ENCODE measurements at regions not wholly inside any gene's neighbourhood (a gene's known extent, or its start where the extent isn't known, plus 50 kb on each side); places are given as distances from the start of the nearest gene placed in this dataset.
"Not testable (repeated sequence)": the region's sequence is repeated elsewhere in the genome, so short reads cannot be mapped to it uniquely, and the experiment has no call there.

DNA sequence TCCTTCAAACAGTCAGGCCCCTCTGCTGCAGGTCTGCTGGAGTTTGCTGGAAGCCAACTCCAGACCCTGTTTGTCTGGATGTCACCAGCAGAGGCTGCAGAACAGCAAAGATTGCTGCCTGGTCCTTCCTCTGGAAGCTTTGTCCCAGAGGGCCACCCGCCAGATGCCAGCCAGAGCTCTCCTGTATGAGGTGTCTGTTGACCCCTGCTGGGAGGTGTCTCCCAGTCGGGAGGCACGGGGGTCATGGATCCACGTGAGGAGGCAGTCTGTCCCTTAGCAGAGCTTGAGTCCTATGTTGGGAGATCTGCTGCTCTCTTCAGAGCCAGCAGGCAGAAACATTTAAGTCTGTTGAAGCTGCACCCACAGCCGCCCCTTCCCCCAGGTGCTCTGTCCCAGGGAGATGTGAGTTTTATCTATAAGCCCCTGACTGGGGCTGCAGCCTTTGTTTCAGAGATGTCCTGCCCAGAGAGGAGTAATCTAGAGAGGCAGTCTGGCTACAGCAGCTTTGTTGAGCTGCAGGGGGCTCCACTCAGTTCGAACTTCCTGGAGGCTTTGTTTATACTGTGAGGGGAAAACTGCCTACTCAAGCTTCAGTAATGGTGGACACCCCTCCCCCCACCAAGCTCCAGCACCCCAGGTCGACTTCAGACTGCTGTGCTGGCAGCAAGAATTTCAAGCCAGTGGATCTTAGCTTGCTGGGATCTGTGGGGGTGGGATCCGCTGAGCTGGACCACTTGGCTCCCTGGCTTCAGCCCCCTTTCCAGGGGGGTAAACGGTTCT lies 72.1 kb downstream of the OGFRL1 start:
- not testable (repeated sequence) for DNase-seq (ENCODE audit: low read depth); H3K4me3 ChIP-seq (ENCODE audit: low read length)

DNA sequence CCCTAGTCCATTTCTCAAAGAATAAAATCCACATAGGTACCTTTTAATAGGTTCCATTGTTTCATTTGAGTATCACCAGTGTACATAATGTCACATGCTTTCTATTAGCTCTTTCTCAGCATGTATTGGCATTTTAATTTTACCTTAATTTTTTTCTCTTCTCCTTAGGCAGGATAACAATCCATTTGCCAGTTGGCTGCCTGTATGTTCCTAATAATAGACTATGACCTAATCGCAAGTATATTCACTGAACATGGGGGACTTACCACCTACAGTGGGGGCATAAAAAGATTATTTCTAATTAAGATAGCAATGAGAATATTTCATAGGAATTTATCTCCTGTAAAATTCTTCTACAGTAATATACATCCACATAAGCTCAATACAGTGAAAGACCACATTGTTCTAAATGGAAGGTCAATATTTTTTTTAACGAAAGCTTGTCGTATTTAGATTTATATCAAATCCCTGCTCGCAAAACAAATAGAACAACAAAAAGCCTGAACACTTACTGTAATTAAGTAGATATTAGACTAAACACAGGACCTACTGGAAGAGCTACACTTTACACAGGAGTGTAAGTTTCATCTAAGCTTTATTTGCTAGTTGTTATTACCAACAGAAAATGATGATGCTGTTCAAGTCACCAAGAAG lies 76.4 kb downstream of the OGFRL1 start:
- peak; percentile 59 for DNase-seq (ENCODE audit: low read depth)
- TF ChIP-seq, protein P1, sequence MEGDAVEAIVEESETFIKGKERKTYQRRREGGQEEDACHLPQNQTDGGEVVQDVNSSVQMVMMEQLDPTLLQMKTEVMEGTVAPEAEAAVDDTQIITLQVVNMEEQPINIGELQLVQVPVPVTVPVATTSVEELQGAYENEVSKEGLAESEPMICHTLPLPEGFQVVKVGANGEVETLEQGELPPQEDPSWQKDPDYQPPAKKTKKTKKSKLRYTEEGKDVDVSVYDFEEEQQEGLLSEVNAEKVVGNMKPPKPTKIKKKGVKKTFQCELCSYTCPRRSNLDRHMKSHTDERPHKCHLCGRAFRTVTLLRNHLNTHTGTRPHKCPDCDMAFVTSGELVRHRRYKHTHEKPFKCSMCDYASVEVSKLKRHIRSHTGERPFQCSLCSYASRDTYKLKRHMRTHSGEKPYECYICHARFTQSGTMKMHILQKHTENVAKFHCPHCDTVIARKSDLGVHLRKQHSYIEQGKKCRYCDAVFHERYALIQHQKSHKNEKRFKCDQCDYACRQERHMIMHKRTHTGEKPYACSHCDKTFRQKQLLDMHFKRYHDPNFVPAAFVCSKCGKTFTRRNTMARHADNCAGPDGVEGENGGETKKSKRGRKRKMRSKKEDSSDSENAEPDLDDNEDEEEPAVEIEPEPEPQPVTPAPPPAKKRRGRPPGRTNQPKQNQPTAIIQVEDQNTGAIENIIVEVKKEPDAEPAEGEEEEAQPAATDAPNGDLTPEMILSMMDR (conservative IDR thresholded peaks at IDR 0.05; ENCODE audit: low read depth, low read length): no peak
- no peak overlapping the region for H3K4me3 ChIP-seq (ENCODE audit: low read length)

DNA sequence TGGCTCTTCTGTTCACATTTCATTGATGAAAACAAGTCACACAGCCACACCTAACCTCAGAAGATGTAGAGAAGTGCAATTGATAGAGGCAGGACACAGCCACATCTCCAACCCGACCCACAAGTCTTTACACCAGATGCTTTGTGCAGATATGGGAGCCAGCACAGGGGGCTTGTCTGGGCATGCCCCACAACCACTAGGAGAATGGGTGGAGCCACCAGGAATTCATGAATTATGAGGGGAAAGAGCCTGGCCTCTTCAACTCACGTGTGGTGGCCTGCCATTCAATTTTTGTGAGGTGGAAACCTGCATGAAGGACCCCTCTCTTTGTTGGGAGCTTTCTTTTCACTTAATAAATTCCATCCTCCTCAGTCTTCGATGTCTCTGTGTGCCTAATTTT lies 79.1 kb downstream of the OGFRL1 start:
- TF ChIP-seq, protein P1 (conservative IDR thresholded peaks at IDR 0.05; ENCODE audit: low read depth, low read length): no peak

DNA sequence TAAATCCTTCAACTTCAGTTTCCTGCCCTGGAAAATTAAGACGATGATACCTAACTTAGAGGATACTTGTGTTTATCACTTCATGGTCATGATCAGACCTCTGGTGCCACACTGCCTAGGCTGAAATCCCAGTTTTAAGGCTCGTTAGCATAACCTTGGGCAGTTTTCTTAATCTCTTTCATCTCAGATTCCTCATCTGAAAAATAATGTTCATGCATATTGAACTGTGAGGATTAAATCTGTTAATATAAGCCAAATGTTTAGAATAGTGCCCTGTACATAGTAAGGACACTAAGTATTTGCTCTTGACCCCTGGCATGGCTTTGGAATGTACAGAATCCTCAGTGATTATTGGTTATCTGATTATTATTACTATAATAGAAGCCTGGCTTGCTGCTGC lies 79.7 kb downstream of the OGFRL1 start:
- no peak for DNase-seq (ENCODE audit: low read depth)
- H3K4me3 ChIP-seq (ENCODE audit: low read length): no peak overlapping the region
- TF ChIP-seq, protein P1 (conservative IDR thresholded peaks at IDR 0.05; ENCODE audit: low read depth, low read length): no peak

More for the DNA sequence above, 79.1 kb downstream of the OGFRL1 start:
- no peak overlapping the region for H3K4me3 ChIP-seq (ENCODE audit: low read length)
- DNase-seq (ENCODE audit: low read depth): no peak

DNA sequence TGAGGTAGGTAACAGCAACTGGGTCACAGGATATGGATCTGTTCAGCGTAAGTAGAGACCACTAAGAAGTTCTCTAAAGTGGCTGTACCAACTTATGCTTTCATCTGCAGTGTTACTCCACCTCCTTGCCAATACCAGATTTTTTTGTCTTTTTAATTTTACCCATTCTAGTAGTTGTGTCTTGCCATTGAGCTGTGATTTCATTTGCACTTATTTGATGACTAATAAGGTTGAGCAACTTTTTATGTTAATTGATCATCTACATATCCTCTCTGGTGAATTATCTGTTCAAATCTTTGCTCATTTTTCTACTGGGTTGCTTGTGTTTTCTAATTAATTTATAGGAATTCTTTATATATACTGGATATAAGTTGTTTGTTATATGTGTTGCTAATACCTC lies 82.9 kb downstream of the OGFRL1 start:
- TF ChIP-seq, protein P1 (conservative IDR thresholded peaks at IDR 0.05; ENCODE audit: low read depth, low read length): no peak
- no peak overlapping the region for H3K4me3 ChIP-seq (ENCODE audit: low read length)
- no peak for DNase-seq (ENCODE audit: low read depth)

DNA sequence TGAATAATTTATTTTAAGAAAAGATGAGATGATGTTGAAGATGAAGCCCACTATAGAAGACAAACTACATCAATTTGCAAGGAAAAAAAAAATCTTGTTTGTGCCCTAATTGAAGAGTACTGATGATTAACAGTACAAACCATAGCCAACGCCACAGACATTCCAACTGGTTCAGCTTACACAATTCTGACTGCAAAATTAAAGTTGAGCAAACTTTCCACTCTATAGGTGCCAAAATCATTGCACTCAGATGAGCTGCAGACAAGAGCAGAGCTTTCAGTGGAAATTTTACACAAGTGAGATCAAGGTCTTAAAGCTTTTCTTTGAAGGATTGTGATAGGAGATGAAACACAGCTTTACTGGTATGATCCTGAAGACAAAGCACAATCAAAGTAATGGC lies 85.3 kb downstream of the OGFRL1 start:
- no peak overlapping the region for H3K4me3 ChIP-seq (ENCODE audit: low read length)
- TF ChIP-seq, protein P1 (conservative IDR thresholded peaks at IDR 0.05; ENCODE audit: low read depth, low read length): no peak
- DNase-seq (ENCODE audit: low read depth): no peak

DNA sequence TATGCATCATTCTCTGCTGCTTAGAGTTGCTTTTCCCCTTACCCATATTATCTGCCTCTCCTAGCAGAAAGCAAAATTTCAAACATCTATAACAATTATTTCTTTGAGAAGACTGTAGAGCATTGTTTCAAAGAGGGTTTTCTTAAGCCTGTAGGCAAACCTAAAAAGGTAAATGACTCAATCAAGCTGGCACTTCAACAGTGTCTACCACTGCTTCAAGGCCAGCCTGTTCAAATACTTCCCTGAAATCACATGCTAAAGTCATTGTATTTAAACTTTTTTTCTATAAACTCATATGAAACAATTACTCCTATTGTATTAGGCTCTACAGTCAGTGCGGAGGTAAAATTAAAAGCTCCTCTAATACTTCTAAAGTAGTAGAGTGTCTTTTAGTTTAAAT lies 87.1 kb downstream of the OGFRL1 start:
- TF ChIP-seq, protein P1 (conservative IDR thresholded peaks at IDR 0.05; ENCODE audit: low read depth, low read length): no peak
- no peak overlapping the region for H3K4me3 ChIP-seq (ENCODE audit: low read length)
- DNase-seq (ENCODE audit: low read depth): peak; percentile 64

All from retinal pigment epithelial cell (primary cell).